SU-DHL-6 (cell line): ENCODE measurements at regions not wholly inside any gene's neighbourhood (a gene's known extent, or its start where the extent isn't known, plus 50 kb on each side); places are given as distances from the start of the nearest gene placed in this dataset.

Source experiments
- H2AFZ ChIP-seq: fragments of 200-600 bp; sonication (generic); 2 replicates; pipeline ENCODE4 v1.6.1; 2014; ENCODE audit warnings: low read depth, mild to moderate bottlenecking, moderate library complexity, mixed read lengths, antibody characterized with exemption, low read length; ENCODE audit not compliant: severe bottlenecking
- H3F3A ChIP-seq: fragments of 200-600 bp; shearing (Covaris generic); 2 replicates; pipeline ENCODE4 v1.6.0; 2016; ENCODE audit warnings: antibody characterized with exemption, mild to moderate bottlenecking; ENCODE audit not compliant: insufficient read depth
- H3K27ac ChIP-seq: fragments of 200-600 bp; sonication (generic); 2 replicates; pipeline ENCODE4 v1.5.1; 2016; ENCODE audit warnings: low read depth, mild to moderate bottlenecking, low read length, moderate library complexity, mixed read lengths
- H3K27me3 ChIP-seq: fragments of 200-600 bp; sonication (generic), shearing (Covaris generic); 2 replicates; pipeline ENCODE4 v1.6.0; 2014; ENCODE audit warnings: mild to moderate bottlenecking, low read length
- H3K36me3 ChIP-seq: fragments of 200-600 bp; sonication (generic); 2 replicates; pipeline ENCODE4 v1.6.1; 2014; ENCODE audit warnings: mild to moderate bottlenecking, low read length, mixed read lengths
- H3K4me2 ChIP-seq: fragments of 300-600, 200-600 bp; shearing (Covaris generic), sonication (generic); 2 replicates; pipeline ENCODE4 v1.6.0; 2014; ENCODE audit warnings: low read length, low read depth, mild to moderate bottlenecking; ENCODE audit not compliant: poor library complexity, severe bottlenecking
- H3K4me3 ChIP-seq: fragments of 200-600 bp; sonication (generic); 2 replicates; pipeline ENCODE4 v1.5.1; 2014; ENCODE audit warnings: antibody characterized with exemption, low read length, mild to moderate bottlenecking, mixed read lengths; ENCODE audit not compliant: insufficient read depth, poor library complexity, severe bottlenecking
- H3K79me2 ChIP-seq: fragments of 200-600 bp; sonication (generic); 2 replicates; pipeline ENCODE4 v1.6.1; 2014; ENCODE audit warnings: mild to moderate bottlenecking, low read length, moderate library complexity; ENCODE audit not compliant: insufficient read depth
- H3K9ac ChIP-seq: fragments of 200-600 bp; sonication (generic); 2 replicates; pipeline ENCODE4 v1.7.0; 2014; ENCODE audit warnings: mild to moderate bottlenecking, low read length
- H3K9me2 ChIP-seq: fragments of 200-600 bp; sonication (generic); replicated peaks from 2 replicates; pipeline ENCODE4 v1.6.1; 2014; ENCODE audit warnings: low read length; ENCODE audit not compliant: insufficient read depth
- H3K9me3 ChIP-seq: fragments of 200-600 bp; sonication (generic); 2 replicates; pipeline ENCODE4 v1.6.1; 2014; ENCODE audit warnings: low read length, mixed read lengths; ENCODE audit not compliant: insufficient read depth
- H4K20me1 ChIP-seq: fragments of 200-600 bp; sonication (generic); 2 replicates; pipeline ENCODE4 v1.6.1; 2014; ENCODE audit warnings: low read depth, mild to moderate bottlenecking, antibody characterized with exemption, low read length, moderate library complexity, mixed read lengths
- EZH2phosphoT487 ChIP-seq: fragments of 200-600 bp; sonication (generic), shearing (Covaris generic); conservative IDR thresholded peaks from 2 replicates; pipeline ENCODE4 v1.6.1; 2018; ENCODE audit warnings: mild to moderate bottlenecking, antibody characterized with exemption, low read length, moderate library complexity, mixed read lengths
- TF ChIP-seq, protein P1 (sequence below): fragments of 200-600 bp; sonication (generic); IDR thresholded peaks from one replicate; pipeline ENCODE4 v1.5.1; 2017; ENCODE audit warnings: antibody characterized with exemption, mild to moderate bottlenecking, low read length, moderate library complexity; ENCODE audit not compliant: insufficient read depth, poor library complexity, severe bottlenecking

GRCh38 chr6:86205980-86206379 lies 563.3 kb upstream of the SYNCRIP start:
- TF ChIP-seq, protein P1, sequence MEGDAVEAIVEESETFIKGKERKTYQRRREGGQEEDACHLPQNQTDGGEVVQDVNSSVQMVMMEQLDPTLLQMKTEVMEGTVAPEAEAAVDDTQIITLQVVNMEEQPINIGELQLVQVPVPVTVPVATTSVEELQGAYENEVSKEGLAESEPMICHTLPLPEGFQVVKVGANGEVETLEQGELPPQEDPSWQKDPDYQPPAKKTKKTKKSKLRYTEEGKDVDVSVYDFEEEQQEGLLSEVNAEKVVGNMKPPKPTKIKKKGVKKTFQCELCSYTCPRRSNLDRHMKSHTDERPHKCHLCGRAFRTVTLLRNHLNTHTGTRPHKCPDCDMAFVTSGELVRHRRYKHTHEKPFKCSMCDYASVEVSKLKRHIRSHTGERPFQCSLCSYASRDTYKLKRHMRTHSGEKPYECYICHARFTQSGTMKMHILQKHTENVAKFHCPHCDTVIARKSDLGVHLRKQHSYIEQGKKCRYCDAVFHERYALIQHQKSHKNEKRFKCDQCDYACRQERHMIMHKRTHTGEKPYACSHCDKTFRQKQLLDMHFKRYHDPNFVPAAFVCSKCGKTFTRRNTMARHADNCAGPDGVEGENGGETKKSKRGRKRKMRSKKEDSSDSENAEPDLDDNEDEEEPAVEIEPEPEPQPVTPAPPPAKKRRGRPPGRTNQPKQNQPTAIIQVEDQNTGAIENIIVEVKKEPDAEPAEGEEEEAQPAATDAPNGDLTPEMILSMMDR = no peak
- no peak for TF ChIP-seq EZH2phosphoT487
- no peaks in the 10 kb centered on the region for H3K9me3 ChIP-seq

DNA sequence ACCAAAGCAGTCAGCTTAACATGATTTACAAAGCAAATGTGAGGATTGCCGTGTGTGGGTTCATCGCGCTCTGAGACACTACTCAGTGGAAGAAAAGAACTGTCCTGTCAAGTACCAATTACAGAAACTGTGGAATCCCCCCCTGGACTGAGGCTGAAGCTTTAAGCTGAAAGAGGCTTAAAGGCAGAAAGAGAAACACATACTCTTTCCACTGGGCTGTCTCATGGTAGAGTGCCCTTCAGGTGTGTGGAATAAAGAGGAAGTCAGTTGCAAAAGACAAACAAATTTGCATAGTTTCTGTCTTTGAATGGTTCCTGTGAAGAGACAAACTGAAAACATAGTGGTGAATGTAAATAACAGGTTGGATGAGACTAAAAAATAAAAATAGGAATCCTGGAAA lies 560.4 kb upstream of the SYNCRIP start:
- H3K27me3 ChIP-seq = no peaks in the 10 kb centered on the region
- H3K4me3 ChIP-seq = no peak overlapping the region
- H3K36me3 ChIP-seq = no peaks in the 10 kb centered on the region
- H3K9me2 ChIP-seq = no peaks in the 10 kb centered on the region
- no peaks in the 10 kb centered on the region for H3K79me2 ChIP-seq
- no peak overlapping the region for H3K9ac ChIP-seq
- no peak overlapping the region for H2AFZ ChIP-seq
- no peaks in the 10 kb centered on the region for H3F3A ChIP-seq
- H3K9me3 ChIP-seq = no peaks in the 10 kb centered on the region
- no peak for TF ChIP-seq EZH2phosphoT487
- TF ChIP-seq, protein P1 = no peak
- no peaks in the 10 kb centered on the region for H4K20me1 ChIP-seq
- H3K4me2 ChIP-seq = no peak overlapping the region
- H3K27ac ChIP-seq = no peak overlapping the region

More at GRCh38 chr6:86205980-86206379, 563.3 kb upstream of the SYNCRIP start:
- Histone ChIP-seq H3K79me2 (no peaks in the 10 kb centered on the region), H3K9me2 (no peaks in the 10 kb centered on the region), H3K27me3 (no peaks in the 10 kb centered on the region), H3F3A (no peaks in the 10 kb centered on the region), H3K4me3 (no peak overlapping the region), H2AFZ (no peak overlapping the region), H3K36me3 (no peaks in the 10 kb centered on the region), H4K20me1 (no peaks in the 10 kb centered on the region), H3K9ac (no peak overlapping the region), H3K4me2 (no peak overlapping the region), H3K27ac (no peak overlapping the region)

- Histone ChIP-seq H3K9me2 (no peaks in the 10 kb centered on the region), H4K20me1 (no peaks in the 10 kb centered on the region), H3K9me3 (no peaks in the 10 kb centered on the region), H3K79me2 (no peaks in the 10 kb centered on the region), H3K27ac (no peak overlapping the region), H3K36me3 (no peaks in the 10 kb centered on the region), H3K9ac (no peak overlapping the region), H3F3A (no peaks in the 10 kb centered on the region), H3K27me3 (no peaks in the 10 kb centered on the region), H2AFZ (no peak overlapping the region), H3K4me3 (no peak overlapping the region), H3K4me2 (no peak overlapping the region)
- no peak for TF ChIP-seq EZH2phosphoT487
- TF ChIP-seq, protein P1 = no peak
Observed at GRCh38 chr6:86193821-86194220, 551.1 kb upstream of the SYNCRIP start.
